Activated naive CD8-positive, alpha-beta T cell (primary cell): ENCODE measurements at regions not wholly inside any gene's neighbourhood (a gene's known extent, or its start where the extent isn't known, plus 50 kb on each side); places are given as distances from the start of the nearest gene placed in this dataset.

ENCODE experiments used
- H3K27ac Mint-ChIP-seq: one replicate; pipeline ENCODE4 v1.8.0; 2021; ENCODE audit warnings: mixed read lengths
- H3K27me3 Mint-ChIP-seq: one replicate; pipeline ENCODE4 v1.8.0; 2021; ENCODE audit warnings: mixed read lengths
- H3K36me3 Mint-ChIP-seq: one replicate; pipeline ENCODE4 v1.8.0; 2021; ENCODE audit warnings: mixed read lengths
- H3K4me1 Mint-ChIP-seq: one replicate; pipeline ENCODE4 v1.8.0; 2021; ENCODE audit warnings: low read depth, mixed read lengths
- H3K4me3 Mint-ChIP-seq: one replicate; pipeline ENCODE4 v1.8.0; 2021; ENCODE audit warnings: mild to moderate bottlenecking, mixed read lengths
- H3K9me3 Mint-ChIP-seq: one replicate; pipeline ENCODE4 v1.8.0; 2021; ENCODE audit warnings: low read depth, mixed read lengths

GRCh38 chr22:49451070-49451840, 376.4 kb downstream of the BRD1 start:
- H3K27me3 Mint-ChIP-seq: peaks cover 23% of the 10 kb centered on the region
- H3K4me3 Mint-ChIP-seq: no peak overlapping the region
- H3K9me3 Mint-ChIP-seq: no peaks in the 10 kb centered on the region
- H3K4me1 Mint-ChIP-seq: no peaks in the 10 kb centered on the region
- no peaks in the 10 kb centered on the region for H3K36me3 Mint-ChIP-seq
- H3K27ac Mint-ChIP-seq: no peak overlapping the region

DNA sequence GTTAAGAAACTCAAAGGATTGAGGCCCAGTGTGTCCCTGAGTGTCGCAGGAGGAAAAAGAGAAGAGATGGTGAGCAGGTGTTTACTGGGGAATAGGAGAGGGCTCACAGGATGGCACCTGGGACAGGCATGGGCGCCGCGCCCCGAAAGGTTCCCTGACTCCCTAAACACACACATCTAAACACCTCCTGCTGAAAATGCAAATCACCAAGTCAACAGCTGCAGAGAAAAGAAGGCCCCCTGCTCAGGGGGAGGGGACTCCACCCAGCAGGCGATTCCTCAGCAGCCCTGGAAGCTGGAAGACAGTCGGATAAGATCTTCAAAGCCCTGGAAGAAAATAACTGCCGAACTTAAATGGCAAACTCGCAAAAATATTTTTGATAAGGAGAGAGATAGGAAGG, 377.2 kb downstream of the BRD1 start:
- H3K9me3 Mint-ChIP-seq: no peaks in the 10 kb centered on the region

DNA sequence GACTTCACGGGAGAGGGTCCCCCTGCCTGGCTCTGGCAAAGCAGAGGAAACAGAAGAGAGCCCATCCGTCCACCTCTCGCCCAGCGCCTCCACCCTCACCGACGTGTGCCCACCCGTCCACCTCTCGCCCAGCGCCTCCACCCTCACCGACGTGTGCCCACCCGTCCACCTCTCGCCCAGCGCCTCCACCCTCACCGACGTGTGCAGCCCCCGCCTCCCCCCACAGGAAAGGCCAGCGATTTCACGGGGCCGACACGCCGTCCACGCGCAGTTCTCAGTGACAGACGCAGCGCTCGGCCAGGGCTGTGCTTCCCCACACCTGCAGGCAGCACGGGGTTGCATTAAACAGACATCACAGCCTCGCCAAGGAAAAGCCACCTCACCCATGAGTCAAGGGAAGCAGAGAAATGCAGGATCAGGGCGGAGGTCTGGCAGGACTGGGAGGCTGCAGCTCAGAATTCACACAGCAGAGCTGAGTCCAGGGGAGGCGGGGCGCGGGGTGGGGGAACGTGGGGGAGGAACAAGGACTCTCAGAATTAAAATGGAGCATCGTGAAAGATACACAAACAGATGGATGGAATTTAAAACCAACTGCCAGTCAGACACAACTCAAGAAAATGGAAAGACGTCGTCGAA, 377.7 kb downstream of the BRD1 start:
- Mint-ChIP-seq H3K27ac (no peak overlapping the region), H3K4me3 (no peak overlapping the region), H3K27me3 (peaks cover 27% of the 10 kb centered on the region), H3K36me3 (no peaks in the 10 kb centered on the region), H3K4me1 (no peaks in the 10 kb centered on the region), H3K9me3 (no peaks in the 10 kb centered on the region)

More for the DNA sequence above, 377.2 kb downstream of the BRD1 start:
- no peak overlapping the region for H3K4me3 Mint-ChIP-seq
- H3K27ac Mint-ChIP-seq: no peak overlapping the region
- no peaks in the 10 kb centered on the region for H3K4me1 Mint-ChIP-seq
- H3K36me3 Mint-ChIP-seq: no peaks in the 10 kb centered on the region
- H3K27me3 Mint-ChIP-seq: peaks cover 27% of the 10 kb centered on the region

DNA sequence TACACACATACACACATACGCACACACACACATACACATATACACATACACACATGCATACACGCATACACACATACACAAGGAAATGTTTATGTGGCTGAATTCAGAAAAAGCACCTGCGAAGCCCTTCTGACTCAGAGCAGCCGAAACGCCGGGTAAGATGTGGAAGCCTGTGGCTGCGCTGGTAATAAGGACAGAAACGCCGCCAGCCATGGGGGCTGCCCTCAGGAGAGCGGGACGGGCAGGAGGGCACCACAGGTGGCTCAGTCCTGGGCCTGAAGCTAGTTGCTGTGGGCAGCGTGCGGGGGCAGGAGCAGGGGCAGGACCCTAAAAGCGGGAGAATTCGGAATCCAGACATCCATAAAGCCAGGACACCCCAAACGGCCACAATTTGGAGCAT, 378.3 kb downstream of the BRD1 start:
- Mint-ChIP-seq H3K4me1 (no peaks in the 10 kb centered on the region), H3K4me3 (no peak overlapping the region), H3K36me3 (no peaks in the 10 kb centered on the region), H3K27ac (no peak overlapping the region), H3K9me3 (no peaks in the 10 kb centered on the region), H3K27me3 (peaks cover 29% of the 10 kb centered on the region)

- Mint-ChIP-seq H3K36me3 (no peaks in the 10 kb centered on the region), H3K27ac (no peak overlapping the region), H3K4me1 (no peaks in the 10 kb centered on the region), H3K9me3 (no peaks in the 10 kb centered on the region), H3K27me3 (peaks cover 30% of the 10 kb centered on the region), H3K4me3 (no peak overlapping the region)
Observed at GRCh38 chr22:49448526-49448925, 379.1 kb downstream of the BRD1 start.

- H3K27me3 Mint-ChIP-seq: peaks cover 30% of the 10 kb centered on the region
- H3K36me3 Mint-ChIP-seq: no peaks in the 10 kb centered on the region
- no peak overlapping the region for H3K27ac Mint-ChIP-seq
- H3K4me1 Mint-ChIP-seq: no peaks in the 10 kb centered on the region
- H3K4me3 Mint-ChIP-seq: no peak overlapping the region
- no peaks in the 10 kb centered on the region for H3K9me3 Mint-ChIP-seq
Observed at GRCh38 chr22:49447837-49448236, 379.8 kb downstream of the BRD1 start.

DNA sequence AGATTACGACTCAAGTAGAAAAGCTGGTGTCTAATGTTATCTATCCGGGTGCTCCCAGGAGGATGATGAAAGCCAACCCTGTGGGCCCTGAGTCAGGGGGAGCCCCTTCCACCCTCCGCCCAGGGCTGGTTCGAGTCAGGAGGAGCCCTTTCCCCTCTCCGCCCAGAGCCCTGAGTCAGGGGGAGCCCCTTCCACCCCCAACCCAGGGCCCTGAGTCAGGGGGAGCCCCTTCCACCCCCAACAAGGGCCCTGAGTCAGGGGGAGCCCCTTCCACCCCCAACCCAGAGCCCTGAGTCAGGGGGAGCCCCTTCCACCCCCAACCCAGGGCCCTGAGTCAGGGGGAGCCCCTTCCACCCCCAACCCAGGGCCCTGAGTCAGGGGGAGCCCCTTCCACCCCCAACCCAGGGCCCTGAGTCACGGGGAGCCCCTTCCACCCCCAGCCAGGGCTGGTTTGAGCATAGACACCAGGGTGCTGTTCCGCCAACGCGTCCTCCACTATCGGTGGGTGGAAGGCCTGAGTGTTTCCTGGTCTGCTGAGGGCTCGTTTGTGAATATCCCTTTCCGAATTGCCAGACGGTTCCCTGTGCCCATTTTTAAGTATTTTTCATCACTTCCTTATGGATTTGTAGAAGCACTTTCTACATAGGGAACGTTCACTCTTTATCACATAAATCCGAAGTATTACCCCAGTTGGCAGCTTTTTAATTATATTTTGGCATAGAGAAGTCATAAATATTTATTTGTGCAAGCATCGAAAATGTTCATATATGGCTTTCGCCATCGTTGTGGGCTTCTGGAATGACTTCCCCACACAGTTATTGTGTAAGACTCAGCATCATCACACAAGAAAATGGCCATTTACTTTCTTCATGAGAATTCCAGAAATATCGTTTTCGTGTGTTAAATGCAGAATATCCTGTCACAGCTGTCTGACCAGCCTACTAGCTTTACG, 380.6 kb downstream of the BRD1 start:
- Mint-ChIP-seq H3K4me3 (no peak overlapping the region), H3K4me1 (no peaks in the 10 kb centered on the region), H3K27ac (no peak overlapping the region), H3K9me3 (no peaks in the 10 kb centered on the region), H3K27me3 (peaks cover 30% of the 10 kb centered on the region), H3K36me3 (no peaks in the 10 kb centered on the region)

DNA sequence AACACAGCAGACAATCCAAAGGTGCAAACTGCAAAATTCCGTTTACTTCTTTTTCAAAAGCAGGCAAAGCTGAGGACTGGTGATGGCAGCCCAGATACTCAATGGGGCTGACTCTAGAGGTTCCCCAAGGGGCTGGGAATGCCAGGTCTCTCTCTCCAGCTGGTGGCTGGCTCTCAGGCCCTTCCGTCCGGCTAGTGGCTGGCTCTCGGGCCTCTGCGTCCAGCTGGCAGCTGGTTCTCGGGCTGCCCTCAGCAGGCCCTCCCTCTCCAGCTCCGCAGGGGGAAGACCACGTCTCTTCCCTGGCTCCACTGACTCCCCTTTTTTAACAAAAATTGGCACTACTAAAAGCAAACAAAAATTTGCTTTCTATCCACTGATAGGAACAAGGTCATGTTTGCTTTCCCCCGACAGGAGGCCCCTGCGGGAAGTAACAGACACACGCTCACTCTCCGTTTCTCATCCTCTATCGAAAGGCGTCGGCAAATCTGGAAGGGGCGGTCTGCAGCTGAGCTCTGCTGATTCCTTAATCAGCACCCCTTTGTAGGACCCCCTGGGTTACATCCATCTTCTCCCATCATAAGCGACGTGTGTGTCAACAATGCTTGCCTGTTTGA, 381.4 kb downstream of the BRD1 start:
- Mint-ChIP-seq H3K4me3 (no peak overlapping the region), H3K9me3 (no peaks in the 10 kb centered on the region), H3K4me1 (no peaks in the 10 kb centered on the region), H3K27ac (no peak overlapping the region), H3K36me3 (no peaks in the 10 kb centered on the region), H3K27me3 (peaks cover 30% of the 10 kb centered on the region)

GRCh38 chr22:49444781-49445180, 382.9 kb downstream of the BRD1 start:
- Mint-ChIP-seq H3K36me3 (peaks cover 4% of the 10 kb centered on the region), H3K27ac (no peak overlapping the region), H3K9me3 (no peaks in the 10 kb centered on the region), H3K4me1 (no peaks in the 10 kb centered on the region), H3K4me3 (no peak overlapping the region), H3K27me3 (peaks cover 25% of the 10 kb centered on the region)

DNA sequence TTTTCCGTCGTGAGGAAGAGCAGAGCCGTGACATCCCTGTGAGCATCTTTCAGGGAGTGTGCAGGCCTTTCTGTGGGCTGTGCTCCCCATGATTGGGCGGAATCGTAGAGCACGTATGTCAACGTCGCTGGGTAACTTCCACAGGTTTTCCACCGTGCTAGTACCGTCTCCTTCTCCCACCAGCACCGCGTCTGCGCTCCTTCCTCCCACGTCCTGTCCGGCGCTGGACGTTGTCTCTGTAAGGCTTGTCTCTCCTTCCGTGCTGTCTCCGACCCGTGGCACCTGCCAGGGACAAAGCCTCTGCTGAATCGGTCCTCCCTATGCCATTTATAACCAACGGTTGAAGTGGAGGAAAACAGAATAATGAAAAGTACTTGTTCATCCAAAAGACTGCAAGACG, 386.7 kb downstream of the BRD1 start:
- no peaks in the 10 kb centered on the region for H3K9me3 Mint-ChIP-seq
- peaks cover 4% of the 10 kb centered on the region for H3K36me3 Mint-ChIP-seq
- H3K4me3 Mint-ChIP-seq: no peak overlapping the region
- H3K27me3 Mint-ChIP-seq: peaks cover 8% of the 10 kb centered on the region
- no peaks in the 10 kb centered on the region for H3K4me1 Mint-ChIP-seq
- no peak overlapping the region for H3K27ac Mint-ChIP-seq

- Mint-ChIP-seq H3K4me1 (no peaks in the 10 kb centered on the region), H3K9me3 (no peaks in the 10 kb centered on the region), H3K27ac (no peak overlapping the region), H3K36me3 (peaks cover 10% of the 10 kb centered on the region), H3K27me3 (peaks cover 4% of the 10 kb centered on the region), H3K4me3 (no peak overlapping the region)
Observed at GRCh38 chr22:49439373-49439772, 388.3 kb downstream of the BRD1 start.

DNA sequence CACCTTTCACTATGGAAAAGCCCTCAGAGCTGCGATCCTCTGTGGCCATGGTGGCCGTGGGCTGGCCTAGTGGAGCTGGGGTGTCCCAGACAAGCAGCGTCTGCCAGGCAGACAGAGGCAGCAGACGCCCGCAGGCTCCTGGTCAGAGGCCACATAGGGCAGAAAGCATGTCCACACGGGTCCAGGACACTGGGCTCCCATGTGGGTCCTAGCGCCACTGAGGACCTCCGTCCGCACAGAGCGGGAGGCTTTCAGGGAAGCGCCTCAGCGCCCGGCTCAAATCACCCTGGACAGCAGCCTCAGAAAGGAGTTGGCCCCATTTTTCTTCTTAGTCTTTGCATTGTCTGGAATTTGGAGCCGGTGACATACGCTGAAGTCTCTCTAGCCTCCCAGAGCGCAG, 389.7 kb downstream of the BRD1 start:
- no peaks in the 10 kb centered on the region for H3K4me1 Mint-ChIP-seq
- H3K36me3 Mint-ChIP-seq: peaks cover 12% of the 10 kb centered on the region
- H3K4me3 Mint-ChIP-seq: no peak overlapping the region
- H3K27ac Mint-ChIP-seq: no peak overlapping the region
- H3K27me3 Mint-ChIP-seq: peaks cover 3% of the 10 kb centered on the region
- no peaks in the 10 kb centered on the region for H3K9me3 Mint-ChIP-seq

DNA sequence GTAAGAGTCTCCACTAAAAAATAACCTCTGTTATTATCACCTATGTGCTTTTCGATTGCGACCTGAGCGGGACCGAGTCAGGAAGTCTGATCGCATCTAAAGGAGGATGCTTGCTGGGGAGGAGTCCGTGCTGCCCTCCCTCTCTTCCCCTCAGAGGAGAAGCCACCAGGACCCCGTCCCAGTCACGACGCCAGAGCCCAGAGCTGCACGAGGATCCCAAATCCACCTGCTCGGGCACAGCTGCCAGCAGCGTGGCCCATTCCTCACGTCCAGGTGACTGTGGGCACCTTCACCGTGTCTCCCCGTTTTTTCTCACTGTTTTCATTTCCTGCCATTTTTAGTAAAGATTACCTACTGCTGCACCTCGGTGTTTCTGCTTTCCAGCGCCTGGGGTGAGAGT, 390.3 kb downstream of the BRD1 start:
- peaks cover 12% of the 10 kb centered on the region for H3K36me3 Mint-ChIP-seq
- H3K27ac Mint-ChIP-seq: no peak overlapping the region
- no peaks in the 10 kb centered on the region for H3K4me1 Mint-ChIP-seq
- H3K4me3 Mint-ChIP-seq: no peak overlapping the region
- no peaks in the 10 kb centered on the region for H3K9me3 Mint-ChIP-seq
- H3K27me3 Mint-ChIP-seq: peaks cover 3% of the 10 kb centered on the region

- H3K27me3 Mint-ChIP-seq: peaks cover 4% of the 10 kb centered on the region
Observed at GRCh38 chr22:49436056-49436455, 391.6 kb downstream of the BRD1 start.

GRCh38 chr22:49435596-49435995, 392.1 kb downstream of the BRD1 start:
- peaks cover 3% of the 10 kb centered on the region for H3K27me3 Mint-ChIP-seq
- peaks cover 12% of the 10 kb centered on the region for H3K36me3 Mint-ChIP-seq

More at GRCh38 chr22:49436056-49436455, 391.6 kb downstream of the BRD1 start:
- H3K36me3 Mint-ChIP-seq: peaks cover 12% of the 10 kb centered on the region
- no peaks in the 10 kb centered on the region for H3K4me1 Mint-ChIP-seq
- no peaks in the 10 kb centered on the region for H3K9me3 Mint-ChIP-seq
- no peak overlapping the region for H3K27ac Mint-ChIP-seq
- no peak overlapping the region for H3K4me3 Mint-ChIP-seq

More at GRCh38 chr22:49435596-49435995, 392.1 kb downstream of the BRD1 start:
- no peaks in the 10 kb centered on the region for H3K9me3 Mint-ChIP-seq
- no peak overlapping the region for H3K4me3 Mint-ChIP-seq
- no peak overlapping the region for H3K27ac Mint-ChIP-seq
- H3K4me1 Mint-ChIP-seq: no peaks in the 10 kb centered on the region
